ENCODE measurements at regions not wholly inside any gene's neighbourhood (a gene's known extent, or its start where the extent isn't known, plus 50 kb on each side); places are given as distances from the start of the nearest gene placed in this dataset.
A peak's percentile ranks its signal among the peaks of the same experiment; 100 is the strongest.

GRCh38 chr1:228867108-228867950 lies 132.1 kb downstream of the RHOU start:
- DNase-seq (ENCODE audit: low read depth) = peak; percentile 19

GRCh38 chr1:228867951-228868730 lies 132.9 kb downstream of the RHOU start:
- H3K4me3 ChIP-seq (ENCODE audit: low read depth, low read length) = no peak overlapping the region
- no peak for TF ChIP-seq CTCF (IDR thresholded peaks at IDR 0.05; ENCODE audit: control insufficient read depth, extremely low read depth, insufficient read depth)
- no peak for DNase-seq (ENCODE audit: low read depth)

More at GRCh38 chr1:228867108-228867950, 132.1 kb downstream of the RHOU start:
- no peak overlapping the region for H3K4me3 ChIP-seq (ENCODE audit: low read depth, low read length)
- no peak for TF ChIP-seq CTCF (IDR thresholded peaks at IDR 0.05; ENCODE audit: control insufficient read depth, extremely low read depth, insufficient read depth)

DNA sequence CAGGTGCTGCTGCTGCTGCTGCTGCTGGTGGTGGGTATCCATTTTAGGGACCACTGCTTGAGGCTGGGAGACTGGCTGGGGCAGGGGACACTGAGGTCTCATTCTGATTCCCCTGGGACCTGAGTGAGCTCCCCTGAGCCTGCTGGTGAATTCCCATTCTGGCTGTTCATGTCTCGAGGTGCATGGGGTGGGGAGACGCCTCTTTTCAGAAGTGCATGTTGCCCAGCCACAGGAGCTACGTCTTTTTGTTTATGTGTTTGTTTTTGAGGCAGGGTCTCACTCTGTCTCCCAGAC lies 133.4 kb downstream of the RHOU start:
- no peak overlapping the region for H3K4me3 ChIP-seq (ENCODE audit: low read depth, low read length)
- no peak for TF ChIP-seq CTCF (IDR thresholded peaks at IDR 0.05; ENCODE audit: control insufficient read depth, extremely low read depth, insufficient read depth)
- no peak for DNase-seq (ENCODE audit: low read depth)

- no peak overlapping the region for H3K4me3 ChIP-seq (ENCODE audit: low read depth, low read length)
- no peak for TF ChIP-seq CTCF (IDR thresholded peaks at IDR 0.05; ENCODE audit: control insufficient read depth, extremely low read depth, insufficient read depth)
- DNase-seq (ENCODE audit: low read depth) = no peak
Observed at GRCh38 chr1:228869312-228869824, 134.1 kb downstream of the RHOU start.

DNA sequence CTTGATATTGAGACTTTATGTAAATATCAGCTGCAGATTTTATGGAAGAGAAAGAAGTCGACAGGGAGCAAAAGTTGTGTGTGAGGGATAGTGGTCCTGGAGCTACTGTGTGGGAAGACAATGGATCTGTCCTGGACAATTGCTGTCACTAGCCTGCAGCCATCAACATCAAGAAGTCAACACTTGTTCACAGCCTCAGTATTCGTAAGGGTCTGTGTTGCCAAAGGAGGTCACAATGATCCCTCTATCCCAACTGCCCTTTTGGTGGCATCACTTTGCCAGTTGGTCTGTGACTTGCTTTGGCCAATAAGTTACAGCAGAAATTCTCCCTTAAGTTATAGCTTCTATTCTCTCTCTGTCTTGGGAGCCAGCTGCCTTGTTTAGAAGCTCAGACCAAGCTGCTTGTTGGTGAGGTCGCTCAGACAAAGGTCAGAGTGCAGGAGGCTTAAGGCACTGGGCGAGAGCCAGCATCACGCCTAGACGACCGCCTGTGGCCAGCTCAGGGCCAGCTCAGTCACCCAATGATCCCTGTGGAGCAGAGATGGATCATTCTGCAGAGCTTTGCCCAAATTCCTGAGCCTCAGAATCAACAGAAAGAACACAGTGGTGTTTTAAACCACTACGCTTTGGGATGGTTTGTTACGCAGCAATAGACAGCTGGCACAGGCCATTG lies 134.9 kb downstream of the RHOU start:
- H3K4me3 ChIP-seq (ENCODE audit: low read depth, low read length) = no peak overlapping the region
- no peak for TF ChIP-seq CTCF (IDR thresholded peaks at IDR 0.05; ENCODE audit: control insufficient read depth, extremely low read depth, insufficient read depth)

DNA sequence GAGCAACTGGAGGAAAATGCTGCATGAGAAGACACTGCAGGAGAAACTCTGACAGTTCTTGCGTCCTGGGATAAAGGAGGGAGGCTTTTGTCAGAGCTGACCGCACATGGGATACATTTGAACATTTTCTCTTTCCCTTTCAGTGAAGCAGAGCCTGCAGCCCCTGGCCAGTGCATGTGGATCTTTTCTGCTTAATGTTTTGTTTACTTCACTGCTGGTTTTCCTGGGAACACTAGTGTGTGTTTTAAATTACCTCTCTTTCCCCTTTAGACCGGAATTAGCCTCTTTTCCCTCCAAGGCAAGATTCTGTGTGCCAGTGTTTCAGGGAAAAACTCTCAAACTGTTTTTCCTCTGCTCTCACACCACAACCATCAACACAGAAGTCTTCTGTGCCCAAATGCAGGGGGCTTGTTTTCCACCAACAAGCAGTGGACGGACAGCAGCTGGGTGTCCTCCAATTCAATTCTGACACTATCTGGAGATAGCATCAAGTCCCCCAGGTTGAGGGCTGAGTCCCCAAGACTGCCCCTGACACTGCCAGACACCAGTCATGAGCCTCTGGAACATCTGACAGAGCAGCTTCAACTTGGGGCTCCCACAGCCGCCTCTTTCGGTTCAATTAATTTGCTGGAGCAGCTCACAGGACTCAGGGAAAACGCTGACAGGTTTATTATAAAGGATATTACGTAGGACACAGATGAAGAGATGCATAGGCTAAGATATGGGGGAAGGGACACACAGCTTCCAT lies 136.2 kb downstream of the RHOU start:
- no peak for TF ChIP-seq CTCF (IDR thresholded peaks at IDR 0.05; ENCODE audit: control insufficient read depth, extremely low read depth, insufficient read depth)
- no peak for DNase-seq (ENCODE audit: low read depth)

More for the DNA sequence above, 134.9 kb downstream of the RHOU start:
- no peak for DNase-seq (ENCODE audit: low read depth)

More for the DNA sequence above, 136.2 kb downstream of the RHOU start:
- H3K4me3 ChIP-seq (ENCODE audit: low read depth, low read length) = no peak overlapping the region
